ENCODE measurements at regions not wholly inside any gene's neighbourhood (a gene's known extent, or its start where the extent isn't known, plus 50 kb on each side); places are given as distances from the start of the nearest gene placed in this dataset.

DNA sequence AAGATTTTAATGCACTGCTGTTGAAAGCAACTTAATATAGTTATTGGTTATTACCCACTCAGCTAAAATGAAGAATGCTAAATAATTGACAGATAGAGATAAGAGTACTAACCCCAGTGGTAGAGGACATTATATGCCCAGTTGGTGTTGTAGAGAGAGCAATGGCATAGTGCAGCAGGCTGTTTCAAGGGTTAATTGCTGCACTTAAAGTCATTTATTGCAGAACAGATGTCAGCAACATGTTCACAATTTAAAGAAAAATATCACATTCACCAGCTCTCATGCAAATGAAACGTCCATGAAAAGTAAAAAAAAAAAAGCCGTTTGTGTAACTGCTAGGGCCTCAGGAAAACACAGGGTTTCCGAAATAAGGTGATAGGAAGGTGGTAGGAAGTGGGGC, 254.6 kb downstream of the MTRR start:
- no peak overlapping the region for H3K4me3 ChIP-seq
- no peaks in the 10 kb centered on the region for H3K27me3 ChIP-seq (ENCODE audit: control insufficient read depth in 3 of 3, insufficient read depth in 3 of 3, low read length in 2 of 3)
- no peak for DNase-seq
- ATAC-seq (ENCODE audit: insufficient read depth, low FRiP score), result no peak
- 58 to 67% methylated on average over 3 of the region's 3 CpGs for WGBS, 2 donors
- TF ChIP-seq, protein P1, sequence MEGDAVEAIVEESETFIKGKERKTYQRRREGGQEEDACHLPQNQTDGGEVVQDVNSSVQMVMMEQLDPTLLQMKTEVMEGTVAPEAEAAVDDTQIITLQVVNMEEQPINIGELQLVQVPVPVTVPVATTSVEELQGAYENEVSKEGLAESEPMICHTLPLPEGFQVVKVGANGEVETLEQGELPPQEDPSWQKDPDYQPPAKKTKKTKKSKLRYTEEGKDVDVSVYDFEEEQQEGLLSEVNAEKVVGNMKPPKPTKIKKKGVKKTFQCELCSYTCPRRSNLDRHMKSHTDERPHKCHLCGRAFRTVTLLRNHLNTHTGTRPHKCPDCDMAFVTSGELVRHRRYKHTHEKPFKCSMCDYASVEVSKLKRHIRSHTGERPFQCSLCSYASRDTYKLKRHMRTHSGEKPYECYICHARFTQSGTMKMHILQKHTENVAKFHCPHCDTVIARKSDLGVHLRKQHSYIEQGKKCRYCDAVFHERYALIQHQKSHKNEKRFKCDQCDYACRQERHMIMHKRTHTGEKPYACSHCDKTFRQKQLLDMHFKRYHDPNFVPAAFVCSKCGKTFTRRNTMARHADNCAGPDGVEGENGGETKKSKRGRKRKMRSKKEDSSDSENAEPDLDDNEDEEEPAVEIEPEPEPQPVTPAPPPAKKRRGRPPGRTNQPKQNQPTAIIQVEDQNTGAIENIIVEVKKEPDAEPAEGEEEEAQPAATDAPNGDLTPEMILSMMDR (IDR thresholded peaks at IDR 0.05; ENCODE audit: control extremely low read depth, extremely low read depth), result no peak
- no peaks in the 10 kb centered on the region for H3K9me3 ChIP-seq (ENCODE audit: control insufficient read depth in 4 of 4, insufficient read depth in 3 of 4, low read length in 3 of 4)
- no peaks in the 10 kb centered on the region for H3K4me1 ChIP-seq (ENCODE audit: control insufficient read depth in 5 of 5, insufficient read depth in 5 of 5, low read length in 5 of 5)
- H3K36me3 ChIP-seq (ENCODE audit: control insufficient read depth in 4 of 4, insufficient read depth in 4 of 4, low read length in 4 of 4), result no peaks in the 10 kb centered on the region
- H3K27ac ChIP-seq (ENCODE audit: low read depth in 1 of 2, low read length in 1 of 2), result no peak overlapping the region
- H3K9ac ChIP-seq (ENCODE audit: insufficient read depth in 1 of 2, low read length in 2 of 2), result no peak overlapping the region

DNA sequence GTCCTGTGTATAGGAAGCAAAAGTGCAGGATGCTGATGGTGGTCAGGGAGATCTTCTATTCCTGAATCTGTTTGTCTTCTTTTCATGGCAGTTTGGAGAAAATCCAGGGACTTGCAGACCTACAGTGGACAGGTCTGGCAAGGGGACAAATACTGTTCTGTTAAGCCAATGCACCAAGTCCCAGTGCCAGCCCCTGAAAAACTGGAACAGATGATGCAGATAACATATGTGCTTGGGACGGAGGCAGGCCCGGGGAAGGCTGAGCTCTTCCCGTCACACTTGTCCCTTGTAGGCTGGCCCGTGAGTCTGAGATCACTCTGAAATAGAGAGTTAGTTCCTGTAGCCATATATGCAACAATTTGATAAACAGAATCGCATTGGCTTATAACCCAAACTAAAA, 265.7 kb downstream of the MTRR start:
- Histone ChIP-seq H3K4me3 (no peak overlapping the region), H3K4me1 (ENCODE audit: control insufficient read depth in 5 of 5, insufficient read depth in 5 of 5, low read length in 5 of 5) (no peaks in the 10 kb centered on the region), H3K27me3 (ENCODE audit: control insufficient read depth in 3 of 3, insufficient read depth in 3 of 3, low read length in 2 of 3) (no peaks in the 10 kb centered on the region), H3K9me3 (ENCODE audit: control insufficient read depth in 4 of 4, insufficient read depth in 3 of 4, low read length in 3 of 4) (no peaks in the 10 kb centered on the region), H3K27ac (ENCODE audit: low read depth in 1 of 2, low read length in 1 of 2) (no peak overlapping the region), H3K36me3 (ENCODE audit: control insufficient read depth in 4 of 4, insufficient read depth in 4 of 4, low read length in 4 of 4) (no peaks in the 10 kb centered on the region), H3K9ac (ENCODE audit: insufficient read depth in 1 of 2, low read length in 2 of 2) (no peak overlapping the region)
- WGBS, 2 donors, result 87 to 92% methylated on average over 5 of the region's 5 CpGs
- no peak for ATAC-seq (ENCODE audit: insufficient read depth, low FRiP score)
- DNase-seq, result no peak
- TF ChIP-seq, protein P1 (IDR thresholded peaks at IDR 0.05; ENCODE audit: control extremely low read depth, extremely low read depth), result no peak

GRCh38 chr5:8135742-8136141, 266.8 kb downstream of the MTRR start:
- ATAC-seq (ENCODE audit: insufficient read depth, low FRiP score), result no peak
- no peaks in the 10 kb centered on the region for H3K9me3 ChIP-seq (ENCODE audit: control insufficient read depth in 4 of 4, insufficient read depth in 3 of 4, low read length in 3 of 4)

DNA sequence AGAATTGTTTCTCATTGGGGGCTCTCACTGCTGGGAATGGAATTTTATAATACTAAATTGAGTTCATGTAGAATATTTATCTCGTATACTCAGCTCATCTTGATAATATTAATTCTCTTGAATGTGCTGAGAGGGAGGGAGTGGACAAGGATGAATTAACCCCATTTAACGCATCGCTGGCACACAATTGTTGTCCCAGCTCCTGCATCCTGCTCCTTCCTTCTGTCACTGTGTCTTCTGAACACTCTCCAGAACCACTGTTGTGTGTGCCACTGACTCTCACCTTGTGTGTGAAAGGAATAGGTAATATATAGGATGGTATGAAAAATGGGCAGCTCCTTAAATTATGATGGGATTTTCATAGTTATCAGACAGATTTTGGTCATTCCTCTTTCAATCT, 267.3 kb downstream of the MTRR start:
- Histone ChIP-seq H3K27ac (ENCODE audit: low read depth in 1 of 2, low read length in 1 of 2) (no peak overlapping the region), H3K4me1 (ENCODE audit: control insufficient read depth in 5 of 5, insufficient read depth in 5 of 5, low read length in 5 of 5) (no peaks in the 10 kb centered on the region), H3K27me3 (ENCODE audit: control insufficient read depth in 3 of 3, insufficient read depth in 3 of 3, low read length in 2 of 3) (no peaks in the 10 kb centered on the region), H3K4me3 (no peak overlapping the region), H3K9me3 (ENCODE audit: control insufficient read depth in 4 of 4, insufficient read depth in 3 of 4, low read length in 3 of 4) (no peaks in the 10 kb centered on the region), H3K9ac (ENCODE audit: insufficient read depth in 1 of 2, low read length in 2 of 2) (no peak overlapping the region), H3K36me3 (ENCODE audit: control insufficient read depth in 4 of 4, insufficient read depth in 4 of 4, low read length in 4 of 4) (no peaks in the 10 kb centered on the region)
- TF ChIP-seq, protein P1 (IDR thresholded peaks at IDR 0.05; ENCODE audit: control extremely low read depth, extremely low read depth), result no peak
- WGBS, 2 donors, result 87 to 89% methylated on average over 3 of the region's 3 CpGs
- DNase-seq (no peak), ATAC-seq (ENCODE audit: insufficient read depth, low FRiP score) (no peak)

More at GRCh38 chr5:8135742-8136141, 266.8 kb downstream of the MTRR start:
- no peaks in the 10 kb centered on the region for H3K4me1 ChIP-seq (ENCODE audit: control insufficient read depth in 5 of 5, insufficient read depth in 5 of 5, low read length in 5 of 5)
- H3K36me3 ChIP-seq (ENCODE audit: control insufficient read depth in 4 of 4, insufficient read depth in 4 of 4, low read length in 4 of 4), result no peaks in the 10 kb centered on the region
- DNase-seq, result no peak
- no peak overlapping the region for H3K9ac ChIP-seq (ENCODE audit: insufficient read depth in 1 of 2, low read length in 2 of 2)
- H3K4me3 ChIP-seq, result no peak overlapping the region
- TF ChIP-seq, protein P1 (IDR thresholded peaks at IDR 0.05; ENCODE audit: control extremely low read depth, extremely low read depth), result no peak
- H3K27ac ChIP-seq (ENCODE audit: low read depth in 1 of 2, low read length in 1 of 2), result no peak overlapping the region
- WGBS, 2 donors, result 67 to 84% methylated on average over 4 of the region's 4 CpGs
- no peaks in the 10 kb centered on the region for H3K27me3 ChIP-seq (ENCODE audit: control insufficient read depth in 3 of 3, insufficient read depth in 3 of 3, low read length in 2 of 3)

Data from lung (tissue), 11 donors.